Epithelial cell of esophagus (primary cell): ENCODE measurements at regions not wholly inside any gene's neighbourhood (a gene's known extent, or its start where the extent isn't known, plus 50 kb on each side); places are given as distances from the start of the nearest gene placed in this dataset.

Experiments used
- DNase-seq: peaks from one replicate; pipeline ENCODE4 v3.0.0; 2010; ENCODE audit warnings: low read depth
- H3K4me3 ChIP-seq: 2 replicates; pipeline ENCODE4 v1.5.1; 2011; ENCODE audit warnings: mild to moderate bottlenecking, low read length, control low read depth
- CTCF ChIP-seq: IDR thresholded peaks from 2 replicates; pipeline ENCODE4 v1.5.1; 2011; ENCODE audit warnings: low read depth, mild to moderate bottlenecking, low read length, control low read depth, inconsistent platforms; ENCODE audit not compliant: insufficient read depth; ENCODE audit errors: missing control alignments

GRCh38 chr2:215705771-215706361, 270.0 kb upstream of the FN1 start:
- no peak for DNase-seq
- H3K4me3 ChIP-seq, result no peak overlapping the region
- no peak for TF ChIP-seq CTCF

- TF ChIP-seq CTCF, result no peak
- DNase-seq, result no peak
- H3K4me3 ChIP-seq, result no peak overlapping the region
These were observed 269.4 kb upstream of the FN1 start for GRCh38 chr2:215705281-215705680.

- no peak overlapping the region for H3K4me3 ChIP-seq
- TF ChIP-seq CTCF, result no peak
- no peak for DNase-seq
These were observed 266.4 kb upstream of the FN1 start for GRCh38 chr2:215702116-215702902.

GRCh38 chr2:215699700-215700538, 264.1 kb upstream of the FN1 start:
- DNase-seq, result no peak
- no peak overlapping the region for H3K4me3 ChIP-seq
- TF ChIP-seq CTCF, result no peak

- DNase-seq, result no peak
- TF ChIP-seq CTCF, result no peak
- H3K4me3 ChIP-seq, result no peak overlapping the region
These were observed 263.1 kb upstream of the FN1 start for GRCh38 chr2:215699018-215699417.

GRCh38 chr2:215698566-215698965, 262.7 kb upstream of the FN1 start:
- no peak for TF ChIP-seq CTCF
- peak; percentile 95 for DNase-seq
- no peak overlapping the region for H3K4me3 ChIP-seq
